Type B pancreatic cell (in vitro differentiated cells): ENCODE measurements at regions not wholly inside any gene's neighbourhood (a gene's known extent, or its start where the extent isn't known, plus 50 kb on each side); places are given as distances from the start of the nearest gene placed in this dataset.

Source experiments
- DNase-seq: peaks from one replicate; pipeline ENCODE4 v3.0.0; 2021; ENCODE audit warnings: mixed read lengths; ENCODE audit not compliant: unreplicated experiment; ENCODE audit errors: extremely low spot score
- H3K27ac Mint-ChIP-seq: 2 replicates; pipeline ENCODE4 v1.8.0; 2021; ENCODE audit warnings: mild to moderate bottlenecking, mixed read lengths
- H3K27me3 Mint-ChIP-seq: 2 replicates; pipeline ENCODE4 v1.8.0; 2021; ENCODE audit warnings: mixed read lengths
- H3K36me3 Mint-ChIP-seq: 2 replicates; pipeline ENCODE4 v1.8.0; 2021; ENCODE audit warnings: mixed read lengths
- H3K4me1 Mint-ChIP-seq: one replicate; pipeline ENCODE4 v1.8.0; 2021; ENCODE audit warnings: mixed read lengths; ENCODE audit not compliant: unreplicated experiment
- H3K4me3 Mint-ChIP-seq: 2 replicates; pipeline ENCODE4 v1.8.0; 2021; ENCODE audit warnings: mild to moderate bottlenecking, mixed read lengths
- H3K9me3 Mint-ChIP-seq: 2 replicates; pipeline ENCODE4 v1.8.0; 2021; ENCODE audit warnings: mixed read lengths
- CTCF ChIP-seq: fragments of 200-600 bp; sonication (generic); conservative IDR thresholded peaks from 2 replicates; pipeline ENCODE4 v1.5.0; 2021; ENCODE audit warnings: antibody characterized with exemption, mild to moderate bottlenecking

- Mint-ChIP-seq H3K27me3 (no peaks in the 10 kb centered on the region), H3K27ac (no peak overlapping the region), H3K4me1 (peaks cover 24% of the 10 kb centered on the region), H3K9me3 (peaks cover 6% of the 10 kb centered on the region), H3K36me3 (peaks cover 3% of the 10 kb centered on the region), H3K4me3 (no peak overlapping the region)
- DNase-seq: no peak
- no peak for TF ChIP-seq CTCF
Observed at GRCh38 chr12:115482943-115483342, 794.5 kb downstream of the MED13L start.

- H3K27ac Mint-ChIP-seq: no peak overlapping the region
- peaks cover 3% of the 10 kb centered on the region for H3K36me3 Mint-ChIP-seq
- TF ChIP-seq CTCF: no peak
- H3K27me3 Mint-ChIP-seq: no peaks in the 10 kb centered on the region
- H3K4me3 Mint-ChIP-seq: no peak overlapping the region
- no peak for DNase-seq
- peaks cover 14% of the 10 kb centered on the region for H3K4me1 Mint-ChIP-seq
- peaks cover 9% of the 10 kb centered on the region for H3K9me3 Mint-ChIP-seq
Observed at GRCh38 chr12:115481141-115481540, 796.4 kb downstream of the MED13L start.

GRCh38 chr12:115478505-115478904 is 794.5 kb upstream of the TBX3 start:
- no peak for TF ChIP-seq CTCF
- H3K9me3 Mint-ChIP-seq: peaks cover 4% of the 10 kb centered on the region
- H3K4me3 Mint-ChIP-seq: no peak overlapping the region

GRCh38 chr12:115474539-115475353 is 790.8 kb upstream of the TBX3 start:
- H3K36me3 Mint-ChIP-seq: no peaks in the 10 kb centered on the region
- no peak for TF ChIP-seq CTCF
- H3K4me3 Mint-ChIP-seq: no peak overlapping the region
- peak overlapping the region; percentile 35 for H3K27ac Mint-ChIP-seq
- peaks cover 5% of the 10 kb centered on the region for H3K9me3 Mint-ChIP-seq
- no peaks in the 10 kb centered on the region for H3K4me1 Mint-ChIP-seq
- DNase-seq: no peak
- H3K27me3 Mint-ChIP-seq: no peaks in the 10 kb centered on the region

More at GRCh38 chr12:115478505-115478904, 794.5 kb upstream of the TBX3 start:
- H3K27me3 Mint-ChIP-seq: no peaks in the 10 kb centered on the region
- no peaks in the 10 kb centered on the region for H3K4me1 Mint-ChIP-seq
- DNase-seq: no peak
- peaks cover 3% of the 10 kb centered on the region for H3K36me3 Mint-ChIP-seq
- no peak overlapping the region for H3K27ac Mint-ChIP-seq

GRCh38 chr12:115473257-115473956 is 789.4 kb upstream of the TBX3 start:
- no peak overlapping the region for H3K27ac Mint-ChIP-seq
- no peaks in the 10 kb centered on the region for H3K36me3 Mint-ChIP-seq
- H3K4me3 Mint-ChIP-seq: no peak overlapping the region
- H3K4me1 Mint-ChIP-seq: no peaks in the 10 kb centered on the region
- H3K27me3 Mint-ChIP-seq: no peaks in the 10 kb centered on the region
- DNase-seq: no peak
- peaks cover 7% of the 10 kb centered on the region for H3K9me3 Mint-ChIP-seq
- TF ChIP-seq CTCF: no peak
